Small intestine (tissue), 7 donors: ENCODE measurements at regions not wholly inside any gene's neighbourhood (a gene's known extent, or its start where the extent isn't known, plus 50 kb on each side); places are given as distances from the start of the nearest gene placed in this dataset.
A peak's percentile ranks its signal among the peaks of the same experiment; 100 is the strongest.
"Not testable (repeated sequence)": the region's sequence is repeated elsewhere in the genome, so short reads cannot be mapped to it uniquely, and the experiment has no call there.

Experiments
- DNase-seq, 2 donors: peaks; one replicate each; pipeline versions ENCODE4 v3.0.0 to v3.0.0-alpha.2; 2013
- FAIRE-seq: peaks from 2 replicates; lab custom pipeline; 2012; peaks lifted over from hg19 to GRCh38; lab: Jason Lieb, UNC
- H3K27ac ChIP-seq, 3 donors: one replicate each; pipeline ENCODE4 v1.5.1; 2013; ENCODE audit warnings: low read length in 2 of 3, mild to moderate bottlenecking in 2 of 3, control low read depth in 1 of 3, inconsistent platforms in 1 of 3, low read depth in 1 of 3, moderate library complexity in 1 of 3
- H3K27me3 ChIP-seq, 3 donors: one replicate each; pipeline ENCODE4 v1.6.1; 2013; ENCODE audit warnings: low read length in 3 of 3, inconsistent platforms in 1 of 3; ENCODE audit not compliant: control insufficient read depth in 3 of 3, insufficient read depth in 3 of 3
- H3K36me3 ChIP-seq, 3 donors: one replicate each; pipeline ENCODE4 v1.6.1; 2013; ENCODE audit warnings: low read length in 3 of 3, inconsistent platforms in 1 of 3, low read depth in 1 of 3, mild to moderate bottlenecking in 1 of 3, moderate library complexity in 1 of 3; ENCODE audit not compliant: control insufficient read depth in 3 of 3, insufficient read depth in 2 of 3
- H3K4me1 ChIP-seq, 3 donors: one replicate each; pipeline ENCODE4 v1.6.1; 2013; ENCODE audit warnings: low read length in 2 of 3, inconsistent platforms in 1 of 3, low read depth in 1 of 3, mild to moderate bottlenecking in 1 of 3, moderate library complexity in 1 of 3; ENCODE audit not compliant: control insufficient read depth in 3 of 3, insufficient read depth in 2 of 3
- H3K4me3 ChIP-seq, 3 donors: one replicate each; pipeline ENCODE4 v1.5.1; 2013; ENCODE audit warnings: low read length in 3 of 3, control low read depth in 1 of 3, inconsistent platforms in 1 of 3, low read depth in 1 of 3, mild to moderate bottlenecking in 1 of 3, moderate library complexity in 1 of 3
- H3K9me3 ChIP-seq, 2 donors: one replicate each; pipeline ENCODE4 v1.6.1; 2013; ENCODE audit warnings: low read depth in 1 of 2, low read length in 1 of 2; ENCODE audit not compliant: control insufficient read depth in 2 of 2, insufficient read depth in 1 of 2
- WGBS, 3 donors: extraction: QIAGEN DNeasy Blood & Tissue Kit; methylation state at CpG; one replicate each; pipeline ENCODE4 v1.1.7; 2013; 5-methylcytosine and 5-hydroxymethylcytosine counted together
- donor health status: healthy with polysubstance abuse.
- donor health status: control.
- donor health status: control.
- donor health status: Bipolar disorder and iron deficiency.
- donor health status: healthy.

DNA sequence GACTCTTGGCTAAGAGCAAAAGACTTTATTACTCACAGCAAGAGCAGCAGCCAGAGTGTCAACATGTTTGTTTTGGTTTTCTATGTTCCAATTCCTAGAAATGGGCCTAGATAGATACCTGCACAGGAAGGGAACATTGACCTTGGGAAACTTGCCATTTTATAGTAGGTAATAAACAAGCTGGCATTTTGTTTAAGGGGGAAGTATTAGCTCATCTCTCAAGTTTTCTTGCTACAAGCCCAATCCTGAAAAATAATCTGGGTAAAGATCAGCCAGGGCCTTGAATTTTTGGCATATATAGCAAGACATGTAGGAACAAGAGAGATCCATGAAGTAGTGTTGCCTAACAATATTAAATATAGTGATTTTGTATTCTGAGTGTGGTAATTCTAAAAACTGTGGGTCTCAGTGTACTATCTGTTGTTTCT, 51.4 kb upstream of the RGL1 start:
- Histone ChIP-seq H3K9me3 (peaks cover 0 to 15% of the 10 kb centered on the region in 2 donors), H3K4me3 (no peak overlapping the region), H3K36me3 (no peaks in the 10 kb centered on the region), H3K4me1 (no peaks in the 10 kb centered on the region), H3K27ac (no peak overlapping the region), H3K27me3 (no peaks in the 10 kb centered on the region)
- FAIRE-seq (no peak), DNase-seq (no peak)

DNA sequence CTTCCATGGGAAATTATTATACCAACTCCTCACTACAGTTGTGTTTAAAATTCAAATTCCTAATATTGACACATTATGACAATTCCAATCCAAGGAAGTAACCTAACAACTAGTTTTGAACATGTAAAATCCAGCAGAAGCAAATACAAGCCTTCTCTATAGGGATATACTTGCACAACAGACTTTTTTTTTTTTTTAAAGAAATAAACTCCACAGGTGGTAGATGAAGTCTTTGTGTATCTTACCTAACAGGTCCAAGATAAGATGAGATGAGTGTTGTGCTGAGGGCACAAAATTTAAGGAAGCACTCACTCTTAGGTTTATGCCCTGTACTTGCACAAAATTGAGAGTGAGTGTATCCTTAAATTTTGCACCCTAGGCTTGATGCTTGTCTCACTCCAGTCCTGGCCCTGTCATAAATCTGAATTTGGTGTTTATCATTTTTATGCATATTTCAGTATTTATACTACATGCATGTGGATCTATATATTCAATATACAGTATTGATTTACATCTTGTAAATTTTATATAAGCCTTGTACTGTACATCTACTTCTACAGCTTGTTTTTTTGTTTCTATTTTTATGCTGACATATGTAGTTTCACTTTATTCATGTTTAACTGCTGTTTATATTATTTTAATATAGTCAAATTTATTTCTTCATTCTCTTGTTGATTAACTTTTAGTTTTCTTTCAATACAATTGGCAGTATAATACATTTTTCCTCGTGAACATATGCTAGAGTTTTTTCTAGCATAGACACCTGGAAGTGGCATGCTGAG, 60.6 kb upstream of the RGL1 start:
- no peak overlapping the region for H3K27ac ChIP-seq
- H3K4me1 ChIP-seq, result peaks cover 0 to 3% (median 0%) of the 10 kb centered on the region in 3 donors
- no peak for FAIRE-seq
- no peak overlapping the region for H3K4me3 ChIP-seq
- no peaks in the 10 kb centered on the region for H3K36me3 ChIP-seq
- WGBS, 3 donors, result 48 to 74% (median 62%) methylated on average over 1 of the region's 1 CpG
- DNase-seq, result no peak
- no peaks in the 10 kb centered on the region for H3K27me3 ChIP-seq
- no peaks in the 10 kb centered on the region for H3K9me3 ChIP-seq

DNA sequence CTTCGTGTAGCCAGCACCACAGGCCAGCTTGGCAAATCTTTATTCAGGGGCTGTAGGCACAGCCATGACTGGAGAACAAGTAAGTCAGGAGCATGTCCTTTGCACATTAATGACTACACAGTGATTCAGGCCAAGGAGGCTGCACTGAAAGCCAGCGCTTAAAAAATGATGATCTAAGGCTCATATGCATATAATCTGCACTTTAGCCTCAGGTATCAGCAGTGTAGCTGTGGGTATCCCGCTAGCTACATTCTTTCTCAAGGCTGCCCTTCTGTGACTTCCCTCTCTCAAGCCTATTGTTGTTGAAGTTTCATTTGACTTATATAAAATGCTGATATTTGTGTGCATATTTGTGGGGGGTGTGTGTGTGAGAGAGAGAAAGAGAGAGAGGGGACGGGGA, 62.6 kb upstream of the RGL1 start:
- no peaks in the 10 kb centered on the region for H3K27me3 ChIP-seq
- peak; percentile 15 to 66 for DNase-seq
- H3K4me3 ChIP-seq, result no peak overlapping the region
- H3K36me3 ChIP-seq, result no peaks in the 10 kb centered on the region
- peaks cover 0 to 3% (median 0%) of the 10 kb centered on the region in 3 donors for H3K4me1 ChIP-seq
- peak overlapping the region in 1 of 3 donors; percentile 36 for H3K27ac ChIP-seq
- WGBS, 3 donors, result 57 to 76% (median 68%) methylated on average over 4 of the region's 4 CpGs
- H3K9me3 ChIP-seq, result no peaks in the 10 kb centered on the region
- no peak for FAIRE-seq

DNA sequence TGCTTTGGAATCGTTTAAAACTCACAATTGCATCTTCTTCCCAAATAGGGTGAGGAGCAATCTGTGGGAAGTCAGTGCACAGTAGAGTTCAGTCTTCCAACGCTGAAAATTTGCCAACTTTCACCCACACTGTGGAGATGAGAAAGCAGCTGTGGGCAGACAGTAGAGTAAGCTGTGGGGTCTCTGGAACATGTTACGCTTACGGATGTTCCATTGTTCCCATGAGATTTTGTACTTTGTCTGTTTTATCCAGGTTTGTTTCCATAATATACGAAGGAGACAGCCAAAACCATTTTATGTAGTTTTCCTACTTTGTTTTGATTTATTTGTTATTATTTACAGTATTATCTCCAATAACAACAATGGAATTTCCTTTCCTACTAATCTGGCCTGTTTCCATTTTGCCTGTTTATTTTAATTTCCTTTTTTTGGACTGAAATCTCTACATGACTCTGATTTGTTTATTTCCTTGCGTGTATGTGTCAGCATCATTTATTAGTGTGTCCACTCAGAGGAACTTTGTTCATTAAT, 65.1 kb upstream of the RGL1 start:
- H3K4me1 ChIP-seq, result peaks cover 0 to 22% (median 5%) of the 10 kb centered on the region in 3 donors
- no peak overlapping the region for H3K4me3 ChIP-seq
- FAIRE-seq (no peak), DNase-seq (no peak)
- no peaks in the 10 kb centered on the region for H3K9me3 ChIP-seq
- WGBS, 3 donors, result 52 to 78% (median 70%) methylated on average over 6 of the region's 6 CpGs
- H3K27me3 ChIP-seq, result peaks cover 0 to under 1% (median 0%) of the 10 kb centered on the region in 3 donors
- no peaks in the 10 kb centered on the region for H3K36me3 ChIP-seq
- no peak overlapping the region for H3K27ac ChIP-seq

- DNase-seq (no peak), FAIRE-seq (no peak)
- no peak overlapping the region for H3K27ac ChIP-seq
Measured at GRCh38 chr1:183739082-183739481, 65.8 kb upstream of the RGL1 start.

DNA sequence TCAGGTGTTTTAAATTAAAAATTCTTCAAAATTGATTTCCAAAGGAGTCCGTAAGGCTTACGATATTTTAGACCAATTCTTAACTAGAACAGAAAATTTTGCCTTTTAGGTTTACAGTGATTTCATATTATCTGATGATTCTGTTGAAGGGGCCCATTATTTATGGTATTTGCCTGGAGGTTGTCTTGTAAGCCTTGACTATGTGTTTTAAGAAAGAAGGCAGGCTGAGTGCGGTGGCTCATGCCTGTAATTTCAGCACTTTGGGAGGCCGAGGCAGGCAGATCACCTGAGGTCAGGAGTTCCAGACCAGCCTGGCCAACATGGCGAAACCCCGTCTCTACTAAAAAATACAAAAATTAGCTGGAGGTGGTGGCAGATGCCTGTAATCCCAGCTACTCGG, 67.0 kb upstream of the RGL1 start:
- peaks cover 0 to 29% (median 5%) of the 10 kb centered on the region in 3 donors for H3K4me1 ChIP-seq
- not testable (repeated sequence) for H3K27ac ChIP-seq, DNase-seq, FAIRE-seq, H3K27me3 ChIP-seq, H3K9me3 ChIP-seq, H3K4me3 ChIP-seq, H3K36me3 ChIP-seq
- WGBS, 3 donors, result 93 to 97% (median 94%) methylated on average over 7 of the region's 7 CpGs

More at GRCh38 chr1:183739082-183739481, 65.8 kb upstream of the RGL1 start:
- H3K9me3 ChIP-seq, result no peaks in the 10 kb centered on the region
- H3K4me1 ChIP-seq, result peaks cover 0 to 28% (median 5%) of the 10 kb centered on the region in 3 donors
- 82 to 97% (median 96%) methylated on average over 2 of the region's 2 CpGs for WGBS, 3 donors
- peaks cover 0 to 2% (median 0%) of the 10 kb centered on the region in 3 donors for H3K27me3 ChIP-seq
- H3K36me3 ChIP-seq, result no peaks in the 10 kb centered on the region
- H3K4me3 ChIP-seq, result no peak overlapping the region

DNA sequence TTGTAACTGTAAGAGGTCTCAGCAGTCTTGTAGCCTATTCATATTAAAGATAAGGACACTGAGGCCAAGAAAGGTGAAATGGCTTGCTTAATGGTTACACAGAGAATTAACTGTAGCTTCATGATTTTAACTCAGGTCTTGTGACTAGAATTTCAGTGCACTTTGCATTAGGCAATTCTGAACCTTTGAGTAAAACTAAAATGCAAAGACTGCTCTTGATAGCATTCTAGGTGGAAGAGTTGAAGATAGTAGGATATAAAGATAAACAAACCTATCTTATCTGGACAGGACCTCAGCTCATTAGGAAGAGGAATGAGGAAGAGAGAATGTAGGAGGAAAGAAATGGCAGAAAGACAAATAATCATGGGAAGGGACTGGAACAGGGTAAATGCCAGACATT, 68.6 kb upstream of the RGL1 start:
- Histone ChIP-seq H3K4me3 (no peak overlapping the region), H3K4me1 (peaks cover 0 to 26% (median 5%) of the 10 kb centered on the region in 3 donors), H3K27ac (no peak overlapping the region), H3K9me3 (no peaks in the 10 kb centered on the region), H3K36me3 (no peaks in the 10 kb centered on the region), H3K27me3 (peaks cover 0 to 2% (median 0%) of the 10 kb centered on the region in 3 donors)
- peak in 1 of 2 donors; percentile 62 for DNase-seq
- FAIRE-seq, result no peak

GRCh38 chr1:183735069-183735860, 69.7 kb upstream of the RGL1 start:
- no peaks in the 10 kb centered on the region for H3K9me3 ChIP-seq
- H3K27me3 ChIP-seq, result peaks cover 0 to 2% (median 0%) of the 10 kb centered on the region in 3 donors
- peaks cover 0 to 26% (median 5%) of the 10 kb centered on the region in 3 donors for H3K4me1 ChIP-seq
- FAIRE-seq (no peak), DNase-seq (no peak)
- no peaks in the 10 kb centered on the region for H3K36me3 ChIP-seq
- H3K4me3 ChIP-seq, result no peak overlapping the region
- WGBS, 3 donors, result 56 to 76% (median 73%) methylated on average over 1 of the region's 1 CpG
- H3K27ac ChIP-seq, result peak overlapping the region in 1 of 3 donors; percentile 16
